Astrocyte of the spinal cord (primary cell): ENCODE measurements at regions not wholly inside any gene's neighbourhood (a gene's known extent, or its start where the extent isn't known, plus 50 kb on each side); places are given as distances from the start of the nearest gene placed in this dataset.

Source experiments
- DNase-seq: peaks from one replicate; pipeline ENCODE4 v3.0.0; 2011; ENCODE audit warnings: low read depth, low spot score
- H3K4me3 ChIP-seq: 2 replicates; pipeline ENCODE4 v1.5.1; 2011; ENCODE audit warnings: low read depth, mild to moderate bottlenecking, low read length, moderate library complexity
- CTCF ChIP-seq: IDR thresholded peaks from 2 replicates; pipeline ENCODE4 v1.5.1; 2012; ENCODE audit warnings: low read depth, mild to moderate bottlenecking, low read length, inconsistent platforms
- in situ Hi-C: cut with HindIII; loops from 2 replicates; pipeline ENCODE4 v1.10.0; 2017; ENCODE audit warnings: low sequenced_read_pairs

GRCh38 chr9:99720455-99721050 lies 101.1 kb upstream of the NR4A3 start:
- DNase-seq: peak; percentile 22
- in situ Hi-C loops: no loop called here
- TF ChIP-seq CTCF: no peak
- H3K4me3 ChIP-seq: no peak overlapping the region

- no peak overlapping the region for H3K4me3 ChIP-seq
- DNase-seq: no peak
- in situ Hi-C loops: no loop called here
- no peak for TF ChIP-seq CTCF
Measured at GRCh38 chr9:99721898-99722297, 99.8 kb upstream of the NR4A3 start.

GRCh38 chr9:99722877-99723276 lies 98.8 kb upstream of the NR4A3 start:
- TF ChIP-seq CTCF: no peak
- no peak for DNase-seq
- in situ Hi-C loops: no loop called here
- no peak overlapping the region for H3K4me3 ChIP-seq

- no peak for TF ChIP-seq CTCF
- no peak overlapping the region for H3K4me3 ChIP-seq
- no peak for DNase-seq
- in situ Hi-C loops: no loop called here
Measured at GRCh38 chr9:99724640-99725039, 97.0 kb upstream of the NR4A3 start.

- in situ Hi-C loops: no loop called here
- DNase-seq: no peak
- no peak overlapping the region for H3K4me3 ChIP-seq
- no peak for TF ChIP-seq CTCF
Measured at GRCh38 chr9:99725852-99726251, 95.8 kb upstream of the NR4A3 start.

- in situ Hi-C loops: no loop called here
Measured at GRCh38 chr9:99726758-99727157, 94.9 kb upstream of the NR4A3 start.

More at GRCh38 chr9:99726758-99727157, 94.9 kb upstream of the NR4A3 start:
- no peak overlapping the region for H3K4me3 ChIP-seq
- TF ChIP-seq CTCF: no peak
- no peak for DNase-seq
